Activated T-cell treated with anti-CD3 and anti-CD28 coated beads for 24 hours (primary cell): ENCODE measurements at regions not wholly inside any gene's neighbourhood (a gene's known extent, or its start where the extent isn't known, plus 50 kb on each side); places are given as distances from the start of the nearest gene placed in this dataset.

ENCODE experiments used
- DNase-seq: peaks from one replicate; pipeline ENCODE4 v3.0.0-alpha.2; 2020; ENCODE audit warnings: low read depth

GRCh38 chr6:14968056-14968637 is 277.7 kb upstream of the JARID2 start:
- no peak for DNase-seq

- DNase-seq, result no peak
These were observed 276.7 kb upstream of the JARID2 start for GRCh38 chr6:14969126-14969525.

- no peak for DNase-seq
These were observed 273.3 kb upstream of the JARID2 start for GRCh38 chr6:14972379-14973067.

- no peak for DNase-seq
These were observed 271.5 kb upstream of the JARID2 start for GRCh38 chr6:14974372-14974771.

GRCh38 chr6:14974792-14975470 is 270.9 kb upstream of the JARID2 start:
- DNase-seq, result no peak

- DNase-seq, result no peak
These were observed 270.4 kb upstream of the JARID2 start for GRCh38 chr6:14975471-14975817.

- DNase-seq, result no peak
These were observed 268.0 kb upstream of the JARID2 start for GRCh38 chr6:14977747-14978382.

- no peak for DNase-seq
These were observed 263.9 kb upstream of the JARID2 start for GRCh38 chr6:14981960-14982359.

GRCh38 chr6:14983599-14984518 is 262.0 kb upstream of the JARID2 start:
- no peak for DNase-seq

GRCh38 chr6:14984519-14984853 is 261.4 kb upstream of the JARID2 start:
- no peak for DNase-seq

- no peak for DNase-seq
These were observed 260.5 kb upstream of the JARID2 start for GRCh38 chr6:14985366-14985765.

- no peak for DNase-seq
These were observed 259.5 kb upstream of the JARID2 start for GRCh38 chr6:14986370-14986769.

- DNase-seq, result no peak
These were observed 258.4 kb upstream of the JARID2 start for GRCh38 chr6:14987490-14987889.

GRCh38 chr6:14992382-14992781 is 253.5 kb upstream of the JARID2 start:
- DNase-seq, result no peak

- DNase-seq, result no peak
These were observed 250.7 kb upstream of the JARID2 start for GRCh38 chr6:14995208-14995607.

- DNase-seq, result no peak
These were observed 249.8 kb upstream of the JARID2 start for GRCh38 chr6:14995966-14996602.

GRCh38 chr6:14996892-14997291 is 249.0 kb upstream of the JARID2 start:
- DNase-seq, result no peak

- DNase-seq, result no peak
These were observed 248.4 kb upstream of the JARID2 start for GRCh38 chr6:14997507-14997906.

GRCh38 chr6:14999106-14999505 is 246.8 kb upstream of the JARID2 start:
- no peak for DNase-seq

- DNase-seq, result no peak
These were observed 244.5 kb upstream of the JARID2 start for GRCh38 chr6:15001326-15001910.

- no peak for DNase-seq
These were observed 237.6 kb upstream of the JARID2 start for GRCh38 chr6:15008269-15008668.
